ENCODE measurements at regions not wholly inside any gene's neighbourhood (a gene's known extent, or its start where the extent isn't known, plus 50 kb on each side); places are given as distances from the start of the nearest gene placed in this dataset.

DNA sequence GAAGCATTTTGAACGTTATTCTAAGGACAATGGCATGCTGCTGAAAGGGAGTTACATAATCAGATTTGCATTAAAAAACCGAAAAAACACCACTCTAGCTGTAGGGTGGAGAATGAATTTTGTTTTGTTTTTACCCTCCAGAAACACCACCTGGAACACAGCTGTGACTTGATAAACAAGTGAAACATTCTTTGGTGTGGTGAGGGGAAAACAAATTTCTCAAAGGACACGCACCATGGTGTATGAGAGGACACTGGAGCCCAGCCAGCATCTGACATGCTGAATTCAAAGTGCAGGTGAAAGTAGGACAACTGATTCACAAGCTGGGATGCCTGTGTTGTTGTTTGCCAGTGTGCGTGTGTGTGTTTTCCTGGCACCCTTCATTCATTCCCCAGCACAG, 554.5 kb upstream of the TBL1XR1 start:
- H3K27ac ChIP-seq = no peak overlapping the region
- TF ChIP-seq, protein P1, sequence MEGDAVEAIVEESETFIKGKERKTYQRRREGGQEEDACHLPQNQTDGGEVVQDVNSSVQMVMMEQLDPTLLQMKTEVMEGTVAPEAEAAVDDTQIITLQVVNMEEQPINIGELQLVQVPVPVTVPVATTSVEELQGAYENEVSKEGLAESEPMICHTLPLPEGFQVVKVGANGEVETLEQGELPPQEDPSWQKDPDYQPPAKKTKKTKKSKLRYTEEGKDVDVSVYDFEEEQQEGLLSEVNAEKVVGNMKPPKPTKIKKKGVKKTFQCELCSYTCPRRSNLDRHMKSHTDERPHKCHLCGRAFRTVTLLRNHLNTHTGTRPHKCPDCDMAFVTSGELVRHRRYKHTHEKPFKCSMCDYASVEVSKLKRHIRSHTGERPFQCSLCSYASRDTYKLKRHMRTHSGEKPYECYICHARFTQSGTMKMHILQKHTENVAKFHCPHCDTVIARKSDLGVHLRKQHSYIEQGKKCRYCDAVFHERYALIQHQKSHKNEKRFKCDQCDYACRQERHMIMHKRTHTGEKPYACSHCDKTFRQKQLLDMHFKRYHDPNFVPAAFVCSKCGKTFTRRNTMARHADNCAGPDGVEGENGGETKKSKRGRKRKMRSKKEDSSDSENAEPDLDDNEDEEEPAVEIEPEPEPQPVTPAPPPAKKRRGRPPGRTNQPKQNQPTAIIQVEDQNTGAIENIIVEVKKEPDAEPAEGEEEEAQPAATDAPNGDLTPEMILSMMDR (conservative IDR thresholded peaks at IDR 0.05) = no peak
- TF ChIP-seq ZFX (IDR thresholded peaks at IDR 0.05) = no peak

DNA sequence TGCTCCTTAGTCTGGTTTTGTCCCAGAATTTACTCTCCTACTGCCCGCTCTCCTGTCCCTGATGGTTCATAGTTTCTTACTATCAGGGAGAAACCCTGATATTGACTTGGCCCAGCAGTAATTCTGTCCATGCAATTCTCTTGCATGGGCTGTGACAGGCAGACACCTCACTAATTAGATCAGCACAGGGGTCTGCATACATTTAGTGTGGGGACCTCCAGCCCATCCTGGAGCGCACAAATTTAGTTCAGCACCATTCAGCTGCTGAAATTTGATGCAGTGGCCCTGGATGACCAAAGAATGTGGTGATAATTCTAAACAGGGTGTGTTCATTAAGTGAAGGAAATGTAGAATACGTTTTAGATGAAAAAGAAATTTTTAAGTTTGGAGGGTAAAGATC, 555.5 kb upstream of the TBL1XR1 start:
- no peak overlapping the region for H3K27ac ChIP-seq
- TF ChIP-seq, protein P1 (conservative IDR thresholded peaks at IDR 0.05) = no peak
- no peak for TF ChIP-seq ZFX (IDR thresholded peaks at IDR 0.05)

DNA sequence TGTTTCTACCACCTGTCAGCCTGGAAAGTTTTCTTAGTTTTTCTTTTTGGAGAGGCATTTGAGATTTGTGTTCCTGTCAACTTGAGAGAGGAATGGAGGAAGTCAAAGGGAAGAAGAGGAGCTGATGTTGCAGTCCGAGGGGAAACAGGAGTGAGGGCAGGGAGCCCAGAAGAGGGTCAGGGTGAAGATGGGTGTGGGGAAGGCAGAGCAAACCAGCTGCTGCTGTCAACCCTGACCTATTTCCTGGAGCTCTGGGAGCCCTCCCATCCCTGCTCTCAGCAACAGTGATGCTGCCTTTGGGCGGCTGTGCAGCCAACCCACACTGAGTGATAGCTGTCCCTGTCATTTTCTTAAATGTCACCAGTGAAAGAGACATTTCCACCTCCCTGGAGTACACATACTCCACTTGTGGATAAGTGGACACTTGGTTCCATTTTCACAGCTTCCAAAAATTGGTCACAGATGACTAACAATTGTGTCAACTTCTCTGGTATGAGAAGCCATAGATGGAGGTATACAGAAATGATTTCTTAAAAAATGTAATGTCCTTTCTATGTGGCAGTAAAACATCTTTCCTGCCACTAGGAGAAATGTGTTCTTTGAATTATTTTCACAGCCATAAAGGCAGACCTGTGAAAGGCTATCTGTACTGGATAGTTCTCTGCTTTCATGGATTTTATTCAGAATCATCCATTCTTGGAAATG, 556.3 kb upstream of the TBL1XR1 start:
- no peak overlapping the region for H3K27ac ChIP-seq

DNA sequence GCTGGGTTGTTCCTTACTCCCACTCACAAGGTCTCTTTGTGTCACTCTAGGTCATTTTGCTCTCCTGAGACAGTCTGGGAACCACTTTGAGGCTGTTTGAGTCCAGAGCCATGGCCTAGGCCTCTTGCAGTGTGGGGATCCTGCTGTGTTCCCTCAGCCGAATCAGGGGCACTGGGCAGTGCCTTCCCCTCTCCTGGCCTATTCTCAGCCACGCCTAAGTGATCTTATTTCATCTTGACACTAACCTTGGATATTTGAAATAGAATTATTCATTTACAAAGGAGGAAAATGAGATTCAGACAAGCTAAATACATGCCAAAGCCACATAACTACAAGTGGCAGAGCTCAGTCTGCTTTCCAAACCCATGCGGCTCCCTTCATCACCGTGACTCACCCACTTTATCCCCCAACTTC, 557.2 kb upstream of the TBL1XR1 start:
- TF ChIP-seq, protein P1 (conservative IDR thresholded peaks at IDR 0.05) = no peak
- no peak for TF ChIP-seq ZFX (IDR thresholded peaks at IDR 0.05)
- no peak overlapping the region for H3K27ac ChIP-seq

More for the DNA sequence above, 556.3 kb upstream of the TBL1XR1 start:
- TF ChIP-seq, protein P1 (conservative IDR thresholded peaks at IDR 0.05) = no peak

DNA sequence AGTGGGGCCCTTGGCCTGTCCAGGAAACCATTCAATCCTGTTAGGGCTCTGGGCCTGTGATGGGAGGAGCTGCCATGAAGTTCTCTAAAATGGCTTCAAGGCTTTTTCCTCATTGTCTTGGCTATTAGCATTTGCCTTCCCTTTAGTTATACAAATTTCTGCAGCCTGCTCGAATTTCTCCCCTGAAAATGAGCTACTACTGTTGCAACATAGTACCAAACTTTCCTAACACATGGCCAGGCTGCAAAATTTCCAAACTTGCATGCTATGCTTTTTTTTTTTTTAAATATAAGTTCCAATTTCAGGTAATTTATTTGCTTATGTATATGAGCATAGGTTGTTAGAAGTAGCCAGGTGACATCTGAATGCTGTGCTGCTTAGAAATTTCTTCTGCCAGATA, 560.8 kb upstream of the TBL1XR1 start:
- no peak overlapping the region for H3K27ac ChIP-seq
- no peak for TF ChIP-seq ZFX (IDR thresholded peaks at IDR 0.05)
- TF ChIP-seq, protein P1 (conservative IDR thresholded peaks at IDR 0.05) = no peak

DNA sequence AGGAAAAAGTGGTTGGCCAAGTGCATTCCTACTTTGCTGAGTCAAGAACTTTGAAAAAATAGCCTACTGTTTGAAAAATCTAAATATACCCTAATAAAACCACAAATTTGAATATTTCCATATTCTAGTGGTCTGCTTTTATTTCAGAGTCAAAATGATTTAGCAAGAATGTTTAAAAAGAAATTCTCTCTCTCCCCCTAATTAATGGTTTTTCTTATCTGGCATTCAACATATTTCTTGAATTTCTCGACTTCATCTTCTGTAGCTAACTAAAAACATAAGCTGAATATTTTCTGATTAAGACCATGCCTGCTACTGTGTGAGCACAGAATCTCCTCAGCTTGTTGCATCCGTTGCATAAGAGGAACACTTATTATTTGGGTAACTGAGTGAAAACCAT, 563.5 kb upstream of the TBL1XR1 start:
- TF ChIP-seq, protein P1 (conservative IDR thresholded peaks at IDR 0.05) = no peak
- no peak for TF ChIP-seq ZFX (IDR thresholded peaks at IDR 0.05)
- H3K27ac ChIP-seq = no peak overlapping the region

DNA sequence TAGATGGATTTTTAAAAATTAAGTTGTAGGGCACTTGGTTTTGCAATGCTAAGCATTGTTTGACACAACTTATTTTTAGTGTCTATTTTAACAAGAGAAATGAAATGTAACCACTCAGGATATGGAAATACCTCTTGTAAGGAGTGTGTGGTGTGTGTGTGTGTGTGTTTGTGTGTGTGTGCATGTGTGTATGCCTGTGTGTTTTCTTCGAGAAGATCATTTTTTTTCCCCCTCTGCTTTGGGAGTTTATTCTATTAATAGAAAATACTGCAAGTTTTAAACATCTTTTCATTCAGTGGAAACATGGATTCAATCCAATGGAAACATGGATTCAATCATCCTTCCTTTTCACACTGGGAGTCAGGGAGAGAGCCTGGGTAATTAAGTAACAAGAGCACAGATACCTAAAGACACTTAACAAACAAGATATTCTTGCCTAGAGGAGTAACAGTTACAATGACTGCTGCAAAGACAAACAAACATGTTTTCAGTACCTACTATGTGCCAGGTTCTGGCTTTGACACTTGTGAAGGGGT, 567.2 kb upstream of the TBL1XR1 start:
- TF ChIP-seq ZFX (IDR thresholded peaks at IDR 0.05) = no peak
- TF ChIP-seq, protein P1 (conservative IDR thresholded peaks at IDR 0.05) = no peak
- H3K27ac ChIP-seq = no peak overlapping the region

Data from C4-2B (cell line).